Keratinocyte (primary cell): ENCODE measurements at regions not wholly inside any gene's neighbourhood (a gene's known extent, or its start where the extent isn't known, plus 50 kb on each side); places are given as distances from the start of the nearest gene placed in this dataset.

Source experiments
- DNase-seq: peaks from one replicate; pipeline ENCODE4 v3.0.0-alpha.2; 2011; ENCODE audit warnings: low read depth, missing footprints, low spot score
- FAIRE-seq: peaks from 2 replicates; lab custom pipeline; 2011; peaks lifted over from hg19 to GRCh38; lab: Jason Lieb, UNC
- H2AFZ ChIP-seq: 2 replicates; pipeline ENCODE4 v1.6.0; 2012; ENCODE audit warnings: low read length, control low read depth, inconsistent platforms; ENCODE audit not compliant: control insufficient read depth
- H3K27ac ChIP-seq: 2 replicates; pipeline ENCODE4 v1.5.1; 2011; ENCODE audit warnings: low read length; ENCODE audit not compliant: control insufficient read depth, insufficient read depth
- H3K27me3 ChIP-seq: 3 replicates; pipeline ENCODE4 v1.6.0; 2011; ENCODE audit warnings: low read length; ENCODE audit not compliant: control insufficient read depth, insufficient read depth; ENCODE audit errors: extremely low read depth
- H3K36me3 ChIP-seq, 2 experiments: 2 replicates in 1 of 2; 3 replicates in 1 of 2; pipeline ENCODE4 v1.5.1; 2011; ENCODE audit warnings: low read length in 2 of 2, mild to moderate bottlenecking in 1 of 2; ENCODE audit not compliant: control insufficient read depth in 2 of 2, insufficient read depth in 2 of 2; ENCODE audit errors: extremely low read depth in 1 of 2
- H3K4me1 ChIP-seq: 3 replicates; pipeline ENCODE4 v1.5.1; 2011; ENCODE audit warnings: low read length; ENCODE audit not compliant: control insufficient read depth, insufficient read depth; ENCODE audit errors: extremely low read depth
- H3K4me2 ChIP-seq: 3 replicates; pipeline ENCODE4 v1.6.0; 2011; ENCODE audit warnings: low read depth, low read length; ENCODE audit not compliant: control insufficient read depth, insufficient read depth; ENCODE audit errors: extremely low read depth
- H3K4me3 ChIP-seq, 3 experiments: fragments of 200-600 bp in 1 of 3; sonication (generic) in 1 of 3; 2 replicates in 2 of 3; 3 replicates in 1 of 3; pipeline ENCODE4 v1.5.1; 2011 to 2016; ENCODE audit warnings: low read length in 3 of 3, mild to moderate bottlenecking in 3 of 3, control low read depth in 2 of 3, inconsistent platforms in 1 of 3, low read depth in 1 of 3, mixed read lengths in 1 of 3, mixed run types in 1 of 3, moderate library complexity in 1 of 3; ENCODE audit not compliant: control insufficient read depth in 2 of 3, insufficient read depth in 2 of 3; ENCODE audit errors: extremely low read depth in 1 of 3
- H3K79me2 ChIP-seq: 2 replicates; pipeline ENCODE4 v1.6.0; 2012; ENCODE audit warnings: low read length; ENCODE audit not compliant: control insufficient read depth, insufficient read depth
- H3K9ac ChIP-seq: 3 replicates; pipeline ENCODE4 v1.6.0; 2011; ENCODE audit warnings: low read length; ENCODE audit not compliant: control insufficient read depth, insufficient read depth; ENCODE audit errors: extremely low read depth
- H3K9me1 ChIP-seq: 3 replicates; pipeline ENCODE4 v1.6.0; 2011; ENCODE audit warnings: low read length; ENCODE audit not compliant: control insufficient read depth, insufficient read depth; ENCODE audit errors: extremely low read depth
- H3K9me3 ChIP-seq: 2 replicates; pipeline ENCODE4 v1.5.1; 2012; ENCODE audit warnings: low read depth, low read length; ENCODE audit not compliant: control insufficient read depth
- H4K20me1 ChIP-seq: 3 replicates; pipeline ENCODE4 v1.6.0; 2011; ENCODE audit warnings: low read length; ENCODE audit not compliant: control insufficient read depth, insufficient read depth; ENCODE audit errors: extremely low read depth
- CTCF ChIP-seq, 3 experiments: IDR thresholded peaks in 1 of 3; conservative IDR thresholded peaks in 1 of 3; optimal IDR thresholded peaks in 1 of 3; 2 replicates in 2 of 3; 3 replicates in 1 of 3; pipeline versions ENCODE3 to v1.5.1; 2011; ENCODE audit warnings: low read length in 3 of 3, mild to moderate bottlenecking in 3 of 3, moderate library complexity in 2 of 3, control low read depth in 1 of 3, inconsistent platforms in 1 of 3; ENCODE audit not compliant: insufficient read depth in 2 of 3; ENCODE audit errors: extremely low read depth in 1 of 3
- EZH2 ChIP-seq: IDR thresholded peaks from one replicate; pipeline ENCODE4 v1.6.1; 2012; ENCODE audit warnings: inconsistent platforms, mild to moderate bottlenecking, low read length, moderate library complexity
- dilution Hi-C: fragments of 300-500 bp; cut with MboI; formaldehyde crosslinking; loops from one replicate; pipeline ENCODE4 v1.7.0; 2020; ENCODE audit warnings: low sequenced_read_pairs; ENCODE audit not compliant: extremely low pct_ligation_motif_present

- no peak overlapping the region for H3K9ac ChIP-seq
- H4K20me1 ChIP-seq = no peaks in the 10 kb centered on the region
- no peaks in the 10 kb centered on the region for H3K9me1 ChIP-seq
- no peak overlapping the region for H3K27ac ChIP-seq
- no peak overlapping the region for H2AFZ ChIP-seq
- FAIRE-seq (no peak), DNase-seq (no peak)
- H3K4me1 ChIP-seq = peaks cover 26% of the 10 kb centered on the region
- no peaks in the 10 kb centered on the region for H3K27me3 ChIP-seq
- H3K4me2 ChIP-seq = no peak overlapping the region
- no peaks in the 10 kb centered on the region for H3K79me2 ChIP-seq
- H3K9me3 ChIP-seq = no peaks in the 10 kb centered on the region
- H3K4me3 ChIP-seq = no peak overlapping the region
- H3K36me3 ChIP-seq = no peaks in the 10 kb centered on the region
- TF ChIP-seq EZH2 = no peak
- no peak for TF ChIP-seq CTCF (optimal IDR thresholded peaks at IDR 0.05 in 1 of 3, IDR thresholded peaks at IDR 0.05 in 1 of 3, conservative IDR thresholded peaks at IDR 0.05 in 1 of 3; ENCODE audit: extremely low read depth in 1 of 3, insufficient read depth in 2 of 3, low read length in 3 of 3)
- dilution Hi-C loops = no loop called here
Measured at GRCh38 chr5:111934511-111934910, 177.5 kb upstream of the NREP start.

GRCh38 chr5:111933086-111933485, 176.1 kb upstream of the NREP start:
- Histone ChIP-seq H3K79me2 (no peaks in the 10 kb centered on the region), H3K9ac (no peak overlapping the region), H3K27ac (no peak overlapping the region), H3K27me3 (no peaks in the 10 kb centered on the region), H4K20me1 (no peaks in the 10 kb centered on the region), H3K4me3 (no peak overlapping the region), H3K9me1 (no peaks in the 10 kb centered on the region), H3K9me3 (no peaks in the 10 kb centered on the region), H3K36me3 (no peaks in the 10 kb centered on the region), H3K4me2 (no peak overlapping the region), H3K4me1 (peaks cover 40% of the 10 kb centered on the region), H2AFZ (no peak overlapping the region)
- dilution Hi-C loops = no loop called here
- no peak for DNase-seq
- FAIRE-seq = no peak
- TF ChIP-seq EZH2 (no peak), CTCF (optimal IDR thresholded peaks at IDR 0.05 in 1 of 3, IDR thresholded peaks at IDR 0.05 in 1 of 3, conservative IDR thresholded peaks at IDR 0.05 in 1 of 3; ENCODE audit: extremely low read depth in 1 of 3, insufficient read depth in 2 of 3, low read length in 3 of 3) (no peak)
